ENCODE measurements at regions not wholly inside any gene's neighbourhood (a gene's known extent, or its start where the extent isn't known, plus 50 kb on each side); places are given as distances from the start of the nearest gene placed in this dataset.

DNA sequence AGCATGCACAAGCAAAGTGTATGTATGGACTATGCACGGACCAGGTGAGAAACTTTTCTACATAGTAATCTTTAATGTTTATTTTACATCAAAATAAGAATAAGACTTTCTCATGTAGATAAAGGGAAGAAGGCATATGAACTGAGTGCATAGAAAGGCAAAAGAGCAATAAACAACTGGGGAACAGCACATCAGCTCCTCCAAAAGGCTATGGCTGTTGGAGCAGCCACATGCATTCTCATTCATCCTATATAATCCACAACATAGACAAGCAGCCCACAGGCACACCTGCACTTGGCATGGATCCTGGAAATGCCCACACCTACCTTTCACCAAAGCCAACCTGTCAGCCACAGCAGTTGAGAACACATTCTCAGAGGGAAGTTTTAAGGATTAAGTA, 586.9 kb upstream of the INTU start:
- Histone ChIP-seq H3K9me3 (ENCODE audit: control insufficient read depth in 2 of 2, low read length in 2 of 2) (no peaks in the 10 kb centered on the region), H3K27me3 (ENCODE audit: control insufficient read depth in 2 of 2, insufficient read depth in 2 of 2, low read length in 2 of 2) (no peaks in the 10 kb centered on the region), H3K27ac (ENCODE audit: low read depth in 2 of 2, low read length in 2 of 2) (no peak overlapping the region), H3K4me3 (ENCODE audit: low read length in 2 of 2) (no peak overlapping the region), H3K9ac (ENCODE audit: low read depth in 1 of 2, low read length in 2 of 2) (no peak overlapping the region), H3K36me3 (ENCODE audit: control insufficient read depth in 2 of 2, insufficient read depth in 2 of 2, low read length in 2 of 2) (no peaks in the 10 kb centered on the region), H3K4me1 (ENCODE audit: control insufficient read depth in 2 of 2, insufficient read depth in 2 of 2, low read length in 2 of 2) (no peaks in the 10 kb centered on the region)

DNA sequence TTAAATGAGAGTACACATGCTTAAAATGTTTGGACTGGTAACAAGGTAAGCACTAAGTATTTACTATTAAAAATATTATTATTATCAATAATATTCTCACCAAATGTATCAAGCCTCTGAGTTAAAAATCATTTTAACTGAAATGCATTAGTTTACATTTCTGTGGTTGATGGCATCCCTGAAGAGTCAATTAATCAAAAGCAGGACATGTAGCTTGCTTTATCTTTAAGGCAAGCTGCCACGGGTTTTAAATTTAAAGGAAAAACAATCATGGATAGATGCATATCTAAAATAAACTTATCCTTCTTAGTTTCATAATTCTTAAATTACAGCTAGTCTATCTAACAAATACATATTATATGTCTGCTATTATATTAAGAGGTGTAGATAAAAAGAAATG, 584.8 kb upstream of the INTU start:
- Histone ChIP-seq H3K9me3 (ENCODE audit: control insufficient read depth in 2 of 2, low read length in 2 of 2) (no peaks in the 10 kb centered on the region), H3K4me1 (ENCODE audit: control insufficient read depth in 2 of 2, insufficient read depth in 2 of 2, low read length in 2 of 2) (no peaks in the 10 kb centered on the region)

GRCh38 chr4:127048376-127049044, 584.2 kb upstream of the INTU start:
- H3K9me3 ChIP-seq (ENCODE audit: control insufficient read depth in 2 of 2, low read length in 2 of 2) = no peaks in the 10 kb centered on the region
- H3K27me3 ChIP-seq (ENCODE audit: control insufficient read depth in 2 of 2, insufficient read depth in 2 of 2, low read length in 2 of 2) = no peaks in the 10 kb centered on the region
- no peak overlapping the region for H3K27ac ChIP-seq (ENCODE audit: low read depth in 2 of 2, low read length in 2 of 2)
- no peaks in the 10 kb centered on the region for H3K36me3 ChIP-seq (ENCODE audit: control insufficient read depth in 2 of 2, insufficient read depth in 2 of 2, low read length in 2 of 2)
- H3K9ac ChIP-seq (ENCODE audit: low read depth in 1 of 2, low read length in 2 of 2) = no peak overlapping the region
- no peaks in the 10 kb centered on the region for H3K4me1 ChIP-seq (ENCODE audit: control insufficient read depth in 2 of 2, insufficient read depth in 2 of 2, low read length in 2 of 2)
- no peak overlapping the region for H3K4me3 ChIP-seq (ENCODE audit: low read length in 2 of 2)

More for the DNA sequence above, 584.8 kb upstream of the INTU start:
- H3K4me3 ChIP-seq (ENCODE audit: low read length in 2 of 2) = no peak overlapping the region
- no peak overlapping the region for H3K27ac ChIP-seq (ENCODE audit: low read depth in 2 of 2, low read length in 2 of 2)
- H3K36me3 ChIP-seq (ENCODE audit: control insufficient read depth in 2 of 2, insufficient read depth in 2 of 2, low read length in 2 of 2) = no peaks in the 10 kb centered on the region
- H3K9ac ChIP-seq (ENCODE audit: low read depth in 1 of 2, low read length in 2 of 2) = no peak overlapping the region
- H3K27me3 ChIP-seq (ENCODE audit: control insufficient read depth in 2 of 2, insufficient read depth in 2 of 2, low read length in 2 of 2) = no peaks in the 10 kb centered on the region

DNA sequence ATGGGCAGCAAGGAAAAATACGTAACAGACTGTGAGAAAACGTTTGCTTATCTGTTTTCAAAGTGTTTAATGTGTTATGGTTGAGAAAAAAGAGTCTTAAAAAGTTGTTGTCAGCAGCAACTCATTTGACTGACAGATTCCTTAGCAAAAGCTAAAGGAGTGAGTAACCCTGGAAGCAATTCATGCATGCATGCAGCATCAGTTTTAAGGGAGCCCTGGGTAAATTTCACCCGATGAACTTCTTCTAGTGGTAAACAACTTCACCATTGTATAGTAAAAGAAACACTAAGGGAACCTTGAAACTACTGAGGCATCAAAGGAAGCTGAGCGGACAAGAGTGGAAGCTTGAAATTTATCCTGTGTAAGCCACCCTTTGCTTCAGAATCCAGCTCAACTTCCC, 583.2 kb upstream of the INTU start:
- Histone ChIP-seq H3K4me1 (ENCODE audit: control insufficient read depth in 2 of 2, insufficient read depth in 2 of 2, low read length in 2 of 2) (no peaks in the 10 kb centered on the region), H3K27me3 (ENCODE audit: control insufficient read depth in 2 of 2, insufficient read depth in 2 of 2, low read length in 2 of 2) (no peaks in the 10 kb centered on the region), H3K27ac (ENCODE audit: low read depth in 2 of 2, low read length in 2 of 2) (no peak overlapping the region), H3K36me3 (ENCODE audit: control insufficient read depth in 2 of 2, insufficient read depth in 2 of 2, low read length in 2 of 2) (no peaks in the 10 kb centered on the region), H3K9ac (ENCODE audit: low read depth in 1 of 2, low read length in 2 of 2) (no peak overlapping the region), H3K4me3 (ENCODE audit: low read length in 2 of 2) (no peak overlapping the region), H3K9me3 (ENCODE audit: control insufficient read depth in 2 of 2, low read length in 2 of 2) (no peaks in the 10 kb centered on the region)

DNA sequence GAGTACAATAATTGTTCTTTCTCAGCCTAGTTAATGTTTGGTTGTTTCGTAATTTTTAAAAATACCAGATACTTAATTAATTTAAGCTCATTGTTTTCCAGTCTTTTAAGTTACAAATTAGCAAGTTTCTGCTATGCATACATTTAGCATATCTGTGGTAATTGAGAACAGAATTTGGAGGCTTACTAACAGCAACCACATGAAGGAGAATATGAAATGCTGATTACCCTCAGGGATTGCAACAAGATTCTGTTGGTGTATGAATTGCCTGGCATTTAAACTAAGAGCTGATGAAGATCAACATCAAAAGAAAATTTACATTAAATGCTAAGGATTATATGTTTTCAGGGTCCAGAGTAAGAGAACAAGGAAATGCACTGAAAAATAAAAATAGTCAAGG, 580.0 kb upstream of the INTU start:
- H3K27me3 ChIP-seq (ENCODE audit: control insufficient read depth in 2 of 2, insufficient read depth in 2 of 2, low read length in 2 of 2) = no peaks in the 10 kb centered on the region
- no peaks in the 10 kb centered on the region for H3K36me3 ChIP-seq (ENCODE audit: control insufficient read depth in 2 of 2, insufficient read depth in 2 of 2, low read length in 2 of 2)
- H3K4me1 ChIP-seq (ENCODE audit: control insufficient read depth in 2 of 2, insufficient read depth in 2 of 2, low read length in 2 of 2) = no peaks in the 10 kb centered on the region
- H3K4me3 ChIP-seq (ENCODE audit: low read length in 2 of 2) = no peak overlapping the region
- no peak overlapping the region for H3K27ac ChIP-seq (ENCODE audit: low read depth in 2 of 2, low read length in 2 of 2)
- H3K9ac ChIP-seq (ENCODE audit: low read depth in 1 of 2, low read length in 2 of 2) = no peak overlapping the region
- peaks cover 0 to 6% of the 10 kb centered on the region in 2 donors for H3K9me3 ChIP-seq (ENCODE audit: control insufficient read depth in 2 of 2, low read length in 2 of 2)

DNA sequence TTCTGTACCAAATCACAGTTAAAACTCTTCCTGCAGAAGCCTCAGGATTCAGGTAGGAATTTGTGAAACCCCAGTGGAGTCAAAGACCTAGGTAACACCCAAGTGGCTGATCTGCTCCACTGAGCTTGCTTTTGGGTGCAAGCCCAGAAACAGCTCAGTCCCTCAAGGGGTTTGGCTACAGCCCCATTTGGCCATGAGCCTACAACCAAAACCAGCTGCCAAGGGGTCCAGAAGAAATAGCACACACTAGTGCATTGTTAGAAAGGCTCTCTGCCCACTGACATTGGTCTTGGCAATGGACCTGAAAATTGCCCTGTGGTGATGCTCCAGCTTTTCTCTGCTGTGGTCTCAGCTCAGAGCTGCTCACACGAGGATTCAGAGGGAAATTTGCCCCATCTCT, 577.4 kb upstream of the INTU start:
- Histone ChIP-seq H3K36me3 (ENCODE audit: control insufficient read depth in 2 of 2, insufficient read depth in 2 of 2, low read length in 2 of 2) (no peaks in the 10 kb centered on the region), H3K27me3 (ENCODE audit: control insufficient read depth in 2 of 2, insufficient read depth in 2 of 2, low read length in 2 of 2) (no peaks in the 10 kb centered on the region), H3K4me1 (ENCODE audit: control insufficient read depth in 2 of 2, insufficient read depth in 2 of 2, low read length in 2 of 2) (no peaks in the 10 kb centered on the region), H3K4me3 (ENCODE audit: low read length in 2 of 2) (no peak overlapping the region), H3K9ac (ENCODE audit: low read depth in 1 of 2, low read length in 2 of 2) (no peak overlapping the region), H3K9me3 (ENCODE audit: control insufficient read depth in 2 of 2, low read length in 2 of 2) (peaks cover 0 to 6% of the 10 kb centered on the region in 2 donors), H3K27ac (ENCODE audit: low read depth in 2 of 2, low read length in 2 of 2) (no peak overlapping the region)

DNA sequence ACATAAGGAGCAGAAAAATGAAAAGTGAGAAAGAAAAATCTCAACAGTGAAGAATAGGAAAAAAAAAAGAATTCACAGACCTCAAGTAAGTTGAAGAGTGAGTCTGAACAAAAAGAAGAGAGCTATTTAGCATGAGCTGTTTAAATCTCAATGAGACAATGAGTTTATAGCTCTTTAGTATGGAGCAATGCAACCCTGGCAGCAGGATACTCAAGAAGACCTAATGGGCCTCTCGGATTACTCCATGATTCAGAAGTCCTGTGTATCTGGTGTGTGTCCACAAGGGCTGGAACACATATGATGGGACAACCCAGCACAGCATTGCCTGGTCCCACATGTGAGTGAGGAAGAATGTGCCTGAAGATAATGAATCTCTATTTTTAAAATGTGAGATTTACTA, 563.1 kb upstream of the INTU start:
- no peak overlapping the region for H3K27ac ChIP-seq (ENCODE audit: low read depth in 2 of 2, low read length in 2 of 2)
- no peaks in the 10 kb centered on the region for H3K27me3 ChIP-seq (ENCODE audit: control insufficient read depth in 2 of 2, insufficient read depth in 2 of 2, low read length in 2 of 2)
- no peaks in the 10 kb centered on the region for H3K9me3 ChIP-seq (ENCODE audit: control insufficient read depth in 2 of 2, low read length in 2 of 2)
- no peak overlapping the region for H3K4me3 ChIP-seq (ENCODE audit: low read length in 2 of 2)
- H3K4me1 ChIP-seq (ENCODE audit: control insufficient read depth in 2 of 2, insufficient read depth in 2 of 2, low read length in 2 of 2) = no peaks in the 10 kb centered on the region
- H3K36me3 ChIP-seq (ENCODE audit: control insufficient read depth in 2 of 2, insufficient read depth in 2 of 2, low read length in 2 of 2) = no peaks in the 10 kb centered on the region
- H3K9ac ChIP-seq (ENCODE audit: low read depth in 1 of 2, low read length in 2 of 2) = no peak overlapping the region

DNA sequence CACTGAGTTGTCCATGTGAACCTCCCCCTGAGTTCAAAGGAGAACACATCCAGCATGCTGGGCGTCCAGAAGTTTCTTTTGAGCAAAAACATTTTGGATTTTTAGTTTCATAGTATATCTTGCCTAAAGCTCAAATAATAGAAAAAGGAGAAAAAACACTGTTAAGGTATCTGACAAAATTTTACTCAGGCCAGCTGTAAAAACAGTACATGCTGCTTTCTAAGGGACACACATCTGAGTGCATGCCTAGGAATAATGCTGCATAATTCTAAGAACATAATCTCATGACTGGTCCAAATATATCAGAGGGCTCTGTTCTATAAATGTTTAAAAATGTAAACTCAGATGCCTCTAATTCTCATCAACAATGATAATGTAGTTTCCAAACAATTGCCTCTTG, 561.3 kb upstream of the INTU start:
- Histone ChIP-seq H3K36me3 (ENCODE audit: control insufficient read depth in 2 of 2, insufficient read depth in 2 of 2, low read length in 2 of 2) (no peaks in the 10 kb centered on the region), H3K4me1 (ENCODE audit: control insufficient read depth in 2 of 2, insufficient read depth in 2 of 2, low read length in 2 of 2) (no peaks in the 10 kb centered on the region), H3K27ac (ENCODE audit: low read depth in 2 of 2, low read length in 2 of 2) (no peak overlapping the region), H3K27me3 (ENCODE audit: control insufficient read depth in 2 of 2, insufficient read depth in 2 of 2, low read length in 2 of 2) (no peaks in the 10 kb centered on the region), H3K4me3 (ENCODE audit: low read length in 2 of 2) (no peak overlapping the region), H3K9me3 (ENCODE audit: control insufficient read depth in 2 of 2, low read length in 2 of 2) (no peaks in the 10 kb centered on the region), H3K9ac (ENCODE audit: low read depth in 1 of 2, low read length in 2 of 2) (no peak overlapping the region)

- H3K9ac ChIP-seq (ENCODE audit: low read depth in 1 of 2, low read length in 2 of 2) = no peak overlapping the region
- H3K27ac ChIP-seq (ENCODE audit: low read depth in 2 of 2, low read length in 2 of 2) = no peak overlapping the region
- H3K9me3 ChIP-seq (ENCODE audit: control insufficient read depth in 2 of 2, low read length in 2 of 2) = no peaks in the 10 kb centered on the region
- H3K36me3 ChIP-seq (ENCODE audit: control insufficient read depth in 2 of 2, insufficient read depth in 2 of 2, low read length in 2 of 2) = no peaks in the 10 kb centered on the region
- no peak overlapping the region for H3K4me3 ChIP-seq (ENCODE audit: low read length in 2 of 2)
- H3K4me1 ChIP-seq (ENCODE audit: control insufficient read depth in 2 of 2, insufficient read depth in 2 of 2, low read length in 2 of 2) = no peaks in the 10 kb centered on the region
- H3K27me3 ChIP-seq (ENCODE audit: control insufficient read depth in 2 of 2, insufficient read depth in 2 of 2, low read length in 2 of 2) = no peaks in the 10 kb centered on the region
Observed at GRCh38 chr4:127080141-127080540, 552.6 kb upstream of the INTU start.

- H3K4me3 ChIP-seq (ENCODE audit: low read length in 2 of 2) = no peak overlapping the region
- H3K9ac ChIP-seq (ENCODE audit: low read depth in 1 of 2, low read length in 2 of 2) = no peak overlapping the region
Observed at GRCh38 chr4:127081041-127081440, 551.7 kb upstream of the INTU start.

DNA sequence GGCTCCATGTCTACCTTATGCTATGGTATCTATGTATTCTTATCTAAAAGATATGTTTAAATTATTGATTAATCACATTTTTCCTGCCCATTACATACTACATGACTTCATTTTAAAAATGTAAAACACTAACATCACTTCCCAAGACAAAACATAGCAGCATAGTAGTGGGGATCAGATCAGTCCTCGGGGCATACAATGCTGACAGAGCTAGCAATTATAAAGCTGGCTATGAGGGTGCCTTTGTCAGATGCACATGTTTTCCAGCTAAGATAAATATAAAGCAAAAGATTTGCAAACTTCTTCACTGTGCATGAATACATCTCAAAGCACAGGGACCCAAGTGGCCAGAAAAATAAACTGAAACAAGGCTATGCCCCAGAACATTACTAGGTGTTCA, 549.8 kb upstream of the INTU start:
- H3K27me3 ChIP-seq (ENCODE audit: control insufficient read depth in 2 of 2, insufficient read depth in 2 of 2, low read length in 2 of 2) = no peaks in the 10 kb centered on the region
- H3K4me3 ChIP-seq (ENCODE audit: low read length in 2 of 2) = no peak overlapping the region
- H3K9ac ChIP-seq (ENCODE audit: low read depth in 1 of 2, low read length in 2 of 2) = no peak overlapping the region
- no peak overlapping the region for H3K27ac ChIP-seq (ENCODE audit: low read depth in 2 of 2, low read length in 2 of 2)
- no peaks in the 10 kb centered on the region for H3K36me3 ChIP-seq (ENCODE audit: control insufficient read depth in 2 of 2, insufficient read depth in 2 of 2, low read length in 2 of 2)
- no peaks in the 10 kb centered on the region for H3K4me1 ChIP-seq (ENCODE audit: control insufficient read depth in 2 of 2, insufficient read depth in 2 of 2, low read length in 2 of 2)
- H3K9me3 ChIP-seq (ENCODE audit: control insufficient read depth in 2 of 2, low read length in 2 of 2) = no peaks in the 10 kb centered on the region

More at GRCh38 chr4:127081041-127081440, 551.7 kb upstream of the INTU start:
- no peaks in the 10 kb centered on the region for H3K4me1 ChIP-seq (ENCODE audit: control insufficient read depth in 2 of 2, insufficient read depth in 2 of 2, low read length in 2 of 2)
- no peaks in the 10 kb centered on the region for H3K9me3 ChIP-seq (ENCODE audit: control insufficient read depth in 2 of 2, low read length in 2 of 2)
- no peaks in the 10 kb centered on the region for H3K27me3 ChIP-seq (ENCODE audit: control insufficient read depth in 2 of 2, insufficient read depth in 2 of 2, low read length in 2 of 2)
- no peaks in the 10 kb centered on the region for H3K36me3 ChIP-seq (ENCODE audit: control insufficient read depth in 2 of 2, insufficient read depth in 2 of 2, low read length in 2 of 2)
- no peak overlapping the region for H3K27ac ChIP-seq (ENCODE audit: low read depth in 2 of 2, low read length in 2 of 2)

All from mucosa of rectum (tissue), 2 donors.